WERI-Rb-1 (cell line): ENCODE measurements at regions not wholly inside any gene's neighbourhood (a gene's known extent, or its start where the extent isn't known, plus 50 kb on each side); places are given as distances from the start of the nearest gene placed in this dataset.
"Not testable (repeated sequence)": the region's sequence is repeated elsewhere in the genome, so short reads cannot be mapped to it uniquely, and the experiment has no call there.

ENCODE experiments used
- DNase-seq: peaks from one replicate; pipeline ENCODE4 v3.0.0-alpha.2; 2020
- H3K27ac ChIP-seq: fragments of 250-450 bp; sonication (Bioruptor Pico); 2 replicates; pipeline ENCODE4 v1.5.1; 2020; ENCODE audit warnings: mild to moderate bottlenecking, moderate library complexity
- H3K27me3 ChIP-seq: fragments of 250-450 bp; sonication (Bioruptor Pico); 2 replicates; pipeline ENCODE4 v1.5.1; 2021; ENCODE audit warnings: mild to moderate bottlenecking, low read depth, moderate library complexity; ENCODE audit not compliant: insufficient read depth, severe bottlenecking
- H3K36me3 ChIP-seq: fragments of 250-450 bp; sonication (Bioruptor Pico); 2 replicates; pipeline ENCODE4 v1.5.1; 2020; ENCODE audit warnings: mild to moderate bottlenecking, moderate library complexity
- H3K4me3 ChIP-seq: 2 replicates; pipeline ENCODE4 v1.5.1; 2011; ENCODE audit warnings: low read depth, mild to moderate bottlenecking, control low read depth, low read length
- H3K9me3 ChIP-seq: fragments of 250-450 bp; sonication (Bioruptor Pico); 2 replicates; pipeline ENCODE4 v1.5.1; 2021; ENCODE audit warnings: mild to moderate bottlenecking, moderate library complexity; ENCODE audit not compliant: severe bottlenecking
- CTCF ChIP-seq: IDR thresholded peaks from 2 replicates; pipeline ENCODE4 v1.5.1; 2011; ENCODE audit warnings: low read depth, mild to moderate bottlenecking, control low read depth, inconsistent platforms, low read length

GRCh38 chr4:189869236-189869635 lies 71.4 kb upstream of the FRG1 start:
- no peak for DNase-seq
- H3K27ac ChIP-seq: no peak overlapping the region
- no peaks in the 10 kb centered on the region for H3K36me3 ChIP-seq
- no peak for TF ChIP-seq CTCF
- H3K27me3 ChIP-seq: peaks cover 65% of the 10 kb centered on the region
- no peak overlapping the region for H3K4me3 ChIP-seq
- H3K9me3 ChIP-seq: no peaks in the 10 kb centered on the region

- Histone ChIP-seq H3K9me3 (no peaks in the 10 kb centered on the region), H3K27ac (no peak overlapping the region), H3K27me3 (peaks cover 58% of the 10 kb centered on the region), H3K36me3 (no peaks in the 10 kb centered on the region), H3K4me3 (no peak overlapping the region)
- DNase-seq: no peak
- no peak for TF ChIP-seq CTCF
Measured at GRCh38 chr4:189870511-189871234, 70.0 kb upstream of the FRG1 start.

GRCh38 chr4:189874591-189874990 lies 66.1 kb upstream of the FRG1 start:
- peaks cover 3% of the 10 kb centered on the region for H3K9me3 ChIP-seq
- no peak overlapping the region for H3K4me3 ChIP-seq
- H3K27ac ChIP-seq: no peak overlapping the region
- peaks cover 39% of the 10 kb centered on the region for H3K27me3 ChIP-seq
- no peaks in the 10 kb centered on the region for H3K36me3 ChIP-seq
- no peak for TF ChIP-seq CTCF
- DNase-seq: no peak

GRCh38 chr4:189881190-189881589 lies 59.5 kb upstream of the FRG1 start:
- not testable (repeated sequence) for H3K4me3 ChIP-seq, H3K27me3 ChIP-seq, H3K36me3 ChIP-seq, H3K9me3 ChIP-seq, H3K27ac ChIP-seq
- peak; percentile 47 for DNase-seq

GRCh38 chr4:189888407-189888806 lies 52.3 kb upstream of the FRG1 start:
- not testable (repeated sequence) for H3K4me3 ChIP-seq, H3K36me3 ChIP-seq, H3K27ac ChIP-seq, H3K9me3 ChIP-seq, DNase-seq
- H3K27me3 ChIP-seq: peaks cover 16% of the 10 kb centered on the region
